GM12878 (cell line): ENCODE measurements at regions not wholly inside any gene's neighbourhood (a gene's known extent, or its start where the extent isn't known, plus 50 kb on each side); places are given as distances from the start of the nearest gene placed in this dataset.

Experiments used
- ATAC-seq: fragments of 200-7000 bp; cut with Tn5 transposase; 3 replicates; pipeline ENCODE4 v1.9.1; 2020; ENCODE audit warnings: mild to moderate bottlenecking, moderate library complexity
- BruUV-seq: library from RNA; stranded (reverse); fragments of 400-500 nt; replicated peaks from 2 replicates; lab custom pipeline; 2021; lab: Mats Ljungman, UMichigan
- CTCF ChIA-PET: fragments of 300-600 bp; sonication (Branson Sonifier 250); formaldehyde crosslinking; extraction: SDS; loops from one replicate; lab custom pipeline; 2021; ENCODE audit warnings: inconsistent platforms; lab: Yijun Ruan, JAX
- POLR2A ChIA-PET: fragments of 350-600 bp; formaldehyde crosslinking; extraction: SDS; loops from one replicate; lab custom pipeline; 2021; ENCODE audit warnings: inconsistent platforms; lab: Charles Lee
- RAD21 ChIA-PET: fragments of 300-600 bp; sonication (Branson Sonifier 250); formaldehyde crosslinking; loops from one replicate; lab custom pipeline; 2023; ENCODE audit warnings: antibody characterized with exemption; ENCODE audit not compliant: unreplicated experiment; lab: Charles Lee
- SMC1A ChIA-PET: fragments of 300-600 bp; sonication (Branson Sonifier 250); formaldehyde crosslinking; loops from one replicate; lab custom pipeline; 2023; ENCODE audit not compliant: unreplicated experiment, uncharacterized antibody; lab: Charles Lee
- DNase-seq: peaks from one replicate; pipeline ENCODE4 v3.0.0-alpha.2; 2011; ENCODE audit warnings: low read depth, low spot score
- FAIRE-seq: peaks from 3 replicates; lab custom pipeline; 2011; peaks lifted over from hg19 to GRCh38; lab: Jason Lieb, UNC
- H2AFZ ChIP-seq: 2 replicates; pipeline ENCODE4 v1.6.0; 2011; ENCODE audit warnings: low read depth, low read length, control low read depth; ENCODE audit not compliant: control insufficient read depth
- H3K27ac ChIP-seq: 2 replicates; pipeline ENCODE4 v1.5.1; 2011; ENCODE audit warnings: control low read depth; ENCODE audit not compliant: control insufficient read depth, insufficient read depth
- H3K27me3 ChIP-seq, 2 experiments: replicated peaks in 1 of 2; 2 replicates each; pipeline versions ENCODE4 v1.6.0 to v1.6.1; 2011; ENCODE audit warnings: low read length in 1 of 2; ENCODE audit not compliant: control insufficient read depth in 2 of 2, insufficient read depth in 2 of 2
- H3K36me3 ChIP-seq, 2 experiments: 2 replicates each; pipeline ENCODE4 v1.5.1; 2011; ENCODE audit warnings: low read length in 1 of 2; ENCODE audit not compliant: control insufficient read depth in 2 of 2, insufficient read depth in 2 of 2
- H3K4me1 ChIP-seq: 2 replicates; pipeline ENCODE4 v1.6.1; 2011; ENCODE audit warnings: mild to moderate bottlenecking, low read length, moderate library complexity, mixed read lengths; ENCODE audit not compliant: control insufficient read depth, insufficient read depth
- H3K4me2 ChIP-seq: 2 replicates; pipeline ENCODE4 v1.6.0; 2011; ENCODE audit warnings: control low read depth; ENCODE audit not compliant: control insufficient read depth, insufficient read depth
- H3K4me3 ChIP-seq: fragments of 200-600 bp; sonication (generic); 2 replicates; pipeline ENCODE4 v1.5.1; 2016
- H3K79me2 ChIP-seq: 2 replicates; pipeline ENCODE4 v1.6.0; 2011; ENCODE audit warnings: low read length; ENCODE audit not compliant: control insufficient read depth, insufficient read depth
- H3K9ac ChIP-seq: 2 replicates; pipeline ENCODE4 v1.8.0; 2011; ENCODE audit warnings: low read length, control low read depth, mixed read lengths; ENCODE audit not compliant: control insufficient read depth, insufficient read depth
- H3K9me3 ChIP-seq: replicated peaks from 3 replicates; pipeline ENCODE4 v1.5.1; 2011; ENCODE audit warnings: mild to moderate bottlenecking, low read length; ENCODE audit not compliant: control insufficient read depth, insufficient read depth
- H4K20me1 ChIP-seq: 2 replicates; pipeline ENCODE4 v1.6.0; 2011; ENCODE audit not compliant: control insufficient read depth, insufficient read depth
- CREB1 ChIP-seq: IDR thresholded peaks from 2 replicates; pipeline ENCODE4 v1.6.1; 2012; ENCODE audit warnings: low read depth, mild to moderate bottlenecking, inconsistent platforms
- E4F1 ChIP-seq: fragments of 450-650 bp; IDR thresholded peaks from 2 replicates; pipeline ENCODE4 v1.6.1; 2018; ENCODE audit warnings: borderline replicate concordance, mild to moderate bottlenecking; ENCODE audit not compliant: partially characterized antibody
- GATAD2B ChIP-seq: fragments of 450-650 bp; conservative IDR thresholded peaks from 2 replicates; pipeline ENCODE4 v1.6.1; 2017; ENCODE audit warnings: low read depth, mild to moderate bottlenecking, moderate library complexity
- KAT2A ChIP-seq: conservative IDR thresholded peaks from 2 replicates; pipeline ENCODE4 v1.6.1; 2011; ENCODE audit warnings: low read depth, low read length; ENCODE audit not compliant: control insufficient read depth
- MEF2A ChIP-seq: IDR thresholded peaks from 2 replicates; pipeline ENCODE4 v1.6.1; 2011; ENCODE audit warnings: low read depth, mild to moderate bottlenecking, low read length, moderate library complexity; ENCODE audit not compliant: insufficient read depth
- MXI1 ChIP-seq: fragments of 150-350 bp; IDR thresholded peaks from 2 replicates; pipeline ENCODE4 v1.6.1; 2011; ENCODE audit warnings: low read depth, mild to moderate bottlenecking, inconsistent platforms, low read length, improper control_type of control experiment
- MYB ChIP-seq: fragments of 150-350 bp; IDR thresholded peaks from 2 replicates; pipeline ENCODE4 v1.6.1; 2014; ENCODE audit warnings: mild to moderate bottlenecking, low read depth, low read length, borderline replicate concordance
- NRF1 ChIP-seq: conservative IDR thresholded peaks from 2 replicates; pipeline ENCODE4 v1.6.1; 2011; ENCODE audit warnings: mild to moderate bottlenecking, low read depth, low read length, improper control_type of control experiment
- POLR2A ChIP-seq: IDR thresholded peaks from 2 replicates; pipeline ENCODE4 v1.6.1; 2011; ENCODE audit warnings: low read depth, mild to moderate bottlenecking, low read length
- RAD51 ChIP-seq: fragments of 450-650 bp; IDR thresholded peaks from 2 replicates; pipeline ENCODE4 v1.6.1; 2016; ENCODE audit warnings: moderate library complexity, mild to moderate bottlenecking, inconsistent platforms
- RELA ChIP-seq: fragments of 450-650 bp; IDR thresholded peaks from 2 replicates; pipeline ENCODE4 v1.8.0; 2014; ENCODE audit warnings: borderline replicate concordance; ENCODE audit not compliant: partially characterized antibody
- REST ChIP-seq: IDR thresholded peaks from 2 replicates; pipeline ENCODE4 v1.6.1; 2012; ENCODE audit warnings: mild to moderate bottlenecking, low read depth, low read length
- SIN3A ChIP-seq: IDR thresholded peaks from 2 replicates; pipeline ENCODE4 v1.6.1; 2012; ENCODE audit warnings: low read depth, low read length, improper control_type of control experiment
- TCF12 ChIP-seq: IDR thresholded peaks from 2 replicates; pipeline ENCODE4 v1.6.1; 2011; ENCODE audit warnings: low read depth, mild to moderate bottlenecking, low read length
- whole genome bisulfite sequencing: methylation state at CpG from one replicate; pipeline ENCODE4 v1.1.6; 2016; ENCODE audit warnings: low lambda C conversion rate; ENCODE audit not compliant: insufficient replicate concordance, insufficient coverage; ENCODE audit errors: missing lambda C conversion rate; 5-methylcytosine and 5-hydroxymethylcytosine counted together
- in situ Hi-C: fragments of 300-500 bp; cut with MboI; formaldehyde crosslinking; loops from 9 replicates; pipeline ENCODE4 v1.14.3; 2018; ENCODE audit warnings: mixed read lengths
- intact Hi-C: fragments of 100-400 bp; cut with micrococcal nuclease; formaldehyde crosslinking; loops from one replicate; pipeline ENCODE4 v1.14.2; 2022; ENCODE audit not compliant: unreplicated experiment

- TF ChIP-seq E4F1 = no peak
These were observed 129.7 kb upstream of the GSE1 start (continued) for GRCh38 chr16:85483424-85483823.

- ATAC-seq = no peak
- no peak for FAIRE-seq
- 54% methylated on average over 29 of the region's 30 CpGs for WGBS
- intact Hi-C loops = no loop called here
- Histone ChIP-seq H2AFZ (no peak overlapping the region), H3K36me3 (no peaks in the 10 kb centered on the region), H3K4me2 (no peak overlapping the region), H3K9me3 (no peaks in the 10 kb centered on the region), H3K4me3 (no peak overlapping the region)
- SMC1A ChIA-PET = no interaction called here
- CTCF ChIA-PET = no interaction called here
- no peak for DNase-seq
- TF ChIP-seq KAT2A (no peak), SIN3A (no peak), MXI1 (no peak), CREB1 (no peak), TCF12 (no peak), POLR2A (no peak), GATAD2B (no peak), RAD51 (no peak), REST (no peak), MEF2A (no peak), RELA (no peak), NRF1 (no peak), MYB (no peak)
- TF ChIP-seq, all 136 proteins: peak for 0
- Histone ChIP-seq H3K4me1 (peaks cover 8% of the 10 kb centered on the region), H3K9ac (no peak overlapping the region), H3K27me3 (peaks cover 0 to 2% of the 10 kb centered on the region in 2 experiments; a peak in 2 of 4 replicates), H3K27ac (no peak overlapping the region), H4K20me1 (no peaks in the 10 kb centered on the region), H3K79me2 (no peaks in the 10 kb centered on the region)
- ChIA-PET POLR2A (no interaction called here), RAD21 (no interaction called here)
- no TSS peak for BruUV-seq
- in situ Hi-C loops = no loop called here
These were observed 128.5 kb upstream of the GSE1 start for GRCh38 chr16:85484347-85485300.
